ENCODE measurements at regions not wholly inside any gene's neighbourhood (a gene's known extent, or its start where the extent isn't known, plus 50 kb on each side); places are given as distances from the start of the nearest gene placed in this dataset.

DNA sequence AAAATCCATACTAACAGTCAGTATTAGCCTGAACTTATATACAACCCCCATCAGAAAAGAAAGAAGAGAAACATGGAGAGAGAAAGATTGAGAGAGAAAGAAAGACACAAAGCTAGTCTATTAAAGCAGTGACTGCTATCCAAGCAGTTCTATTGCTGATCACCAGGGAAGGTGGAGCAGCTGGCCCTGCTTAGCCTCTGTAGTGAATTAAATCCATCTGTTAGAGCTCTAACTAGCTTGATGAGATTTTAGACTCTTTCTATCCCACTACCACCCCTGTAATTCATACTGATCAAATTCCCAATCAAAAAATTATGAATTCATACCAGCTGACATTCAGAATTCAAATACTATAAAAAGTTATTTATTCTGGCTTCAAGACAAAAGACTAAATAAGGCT, 486.0 kb upstream of the LRRN3 start:
- no peak for TF ChIP-seq CTCF (tag by site-specific recombination; IDR thresholded peaks at IDR 0.05)
- TF ChIP-seq, protein P1, sequence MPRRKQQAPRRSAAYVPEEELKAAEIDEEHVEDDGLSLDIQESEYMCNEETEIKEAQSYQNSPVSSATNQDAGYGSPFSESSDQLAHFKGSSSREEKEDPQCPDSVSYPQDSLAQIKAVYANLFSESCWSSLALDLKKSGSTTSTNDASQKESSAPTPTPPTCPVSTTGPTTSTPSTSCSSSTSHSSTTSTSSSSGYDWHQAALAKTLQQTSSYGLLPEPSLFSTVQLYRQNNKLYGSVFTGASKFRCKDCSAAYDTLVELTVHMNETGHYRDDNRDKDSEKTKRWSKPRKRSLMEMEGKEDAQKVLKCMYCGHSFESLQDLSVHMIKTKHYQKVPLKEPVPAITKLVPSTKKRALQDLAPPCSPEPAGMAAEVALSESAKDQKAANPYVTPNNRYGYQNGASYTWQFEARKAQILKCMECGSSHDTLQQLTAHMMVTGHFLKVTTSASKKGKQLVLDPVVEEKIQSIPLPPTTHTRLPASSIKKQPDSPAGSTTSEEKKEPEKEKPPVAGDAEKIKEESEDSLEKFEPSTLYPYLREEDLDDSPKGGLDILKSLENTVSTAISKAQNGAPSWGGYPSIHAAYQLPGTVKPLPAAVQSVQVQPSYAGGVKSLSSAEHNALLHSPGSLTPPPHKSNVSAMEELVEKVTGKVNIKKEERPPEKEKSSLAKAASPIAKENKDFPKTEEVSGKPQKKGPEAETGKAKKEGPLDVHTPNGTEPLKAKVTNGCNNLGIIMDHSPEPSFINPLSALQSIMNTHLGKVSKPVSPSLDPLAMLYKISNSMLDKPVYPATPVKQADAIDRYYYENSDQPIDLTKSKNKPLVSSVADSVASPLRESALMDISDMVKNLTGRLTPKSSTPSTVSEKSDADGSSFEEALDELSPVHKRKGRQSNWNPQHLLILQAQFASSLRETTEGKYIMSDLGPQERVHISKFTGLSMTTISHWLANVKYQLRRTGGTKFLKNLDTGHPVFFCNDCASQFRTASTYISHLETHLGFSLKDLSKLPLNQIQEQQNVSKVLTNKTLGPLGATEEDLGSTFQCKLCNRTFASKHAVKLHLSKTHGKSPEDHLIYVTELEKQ (tag by site-specific recombination; IDR thresholded peaks at IDR 0.05; ENCODE audit: borderline replicate concordance): no peak
- no peak for TF ChIP-seq ZBTB21 (tag by site-specific recombination; IDR thresholded peaks at IDR 0.05)
- TF ChIP-seq ZNF558 (tag by site-specific recombination; IDR thresholded peaks at IDR 0.05): no peak
- TF ChIP-seq HIC1 (tag by site-specific recombination; IDR thresholded peaks at IDR 0.05): no peak
- TF ChIP-seq ZNF785 (tag by site-specific recombination; IDR thresholded peaks at IDR 0.05): no peak
- TF ChIP-seq ZNF140 (tag by site-specific recombination; IDR thresholded peaks at IDR 0.05): no peak
- TF ChIP-seq KLF8 (tag by site-specific recombination; IDR thresholded peaks at IDR 0.05): no peak
- no peak for TF ChIP-seq HOXA7 (CRISPR knock-in tag; IDR thresholded peaks at IDR 0.05; ENCODE audit: borderline replicate concordance)
- TF ChIP-seq SP2 (tag by site-specific recombination; IDR thresholded peaks at IDR 0.05): no peak
- TF ChIP-seq ZNF324 (tag by site-specific recombination; IDR thresholded peaks at IDR 0.05): no peak
- TF ChIP-seq ZNF660 (tag by site-specific recombination; IDR thresholded peaks at IDR 0.05): no peak
